Keratinocyte (primary cell): ENCODE measurements at regions not wholly inside any gene's neighbourhood (a gene's known extent, or its start where the extent isn't known, plus 50 kb on each side); places are given as distances from the start of the nearest gene placed in this dataset.

ENCODE experiments used
- small RNA-seq, 3 experiments: library from RNA; depleted of rRNA; stranded (forward); fragments of <200 nt; gene quantifications; one replicate each; pipeline ENCODE3, GENCODE V24; 2012; ENCODE audit warnings: low read depth in 3 of 3, low replicate concordance in 1 of 3; ENCODE audit not compliant: insufficient read length in 3 of 3

Small RNAs in the stretch of these regions (small RNA-seq; reads per million reads assigned to genes)
- gene RNU6-798P: 0 reads per million in 3 experiments
